Neural progenitor cell (in vitro differentiated cells): ENCODE measurements at regions not wholly inside any gene's neighbourhood (a gene's known extent, or its start where the extent isn't known, plus 50 kb on each side); places are given as distances from the start of the nearest gene placed in this dataset.
"Not testable (repeated sequence)": the region's sequence is repeated elsewhere in the genome, so short reads cannot be mapped to it uniquely, and the experiment has no call there.

Experiments
- EZH2 ChIP-seq: fragments of 200-600 bp; sonication (generic); IDR thresholded peaks from 2 replicates; pipeline ENCODE4 v1.6.1; 2017; ENCODE audit warnings: antibody characterized with exemption, mild to moderate bottlenecking, moderate library complexity
- TF ChIP-seq, protein P1 (sequence below): fragments of 200-600 bp; sonication (generic); IDR thresholded peaks from 2 replicates; pipeline ENCODE4 v1.5.1; 2017; ENCODE audit warnings: antibody characterized with exemption, mild to moderate bottlenecking

DNA sequence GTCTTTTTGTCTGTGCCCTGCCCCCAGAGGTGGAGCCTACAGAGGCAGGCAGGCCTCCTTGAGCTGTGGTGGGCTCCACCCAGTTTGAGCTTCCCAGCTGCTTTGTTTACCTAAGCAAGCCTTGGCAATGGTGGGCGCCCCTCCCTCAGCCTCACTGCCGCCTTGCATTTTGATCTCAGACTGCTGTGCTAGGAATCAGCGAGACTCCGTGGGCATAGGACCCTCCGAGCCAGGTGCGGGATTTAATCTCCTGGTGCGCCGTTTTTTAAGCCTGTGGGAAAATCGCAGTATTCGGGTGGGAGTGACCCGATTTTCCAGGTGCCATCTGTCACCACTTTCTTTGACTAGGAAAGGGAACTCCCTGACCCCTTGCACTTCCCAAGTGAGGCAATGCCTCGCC lies 682.7 kb upstream of the ANO3 start:
- TF ChIP-seq EZH2 = not testable (repeated sequence)
- TF ChIP-seq, protein P1, sequence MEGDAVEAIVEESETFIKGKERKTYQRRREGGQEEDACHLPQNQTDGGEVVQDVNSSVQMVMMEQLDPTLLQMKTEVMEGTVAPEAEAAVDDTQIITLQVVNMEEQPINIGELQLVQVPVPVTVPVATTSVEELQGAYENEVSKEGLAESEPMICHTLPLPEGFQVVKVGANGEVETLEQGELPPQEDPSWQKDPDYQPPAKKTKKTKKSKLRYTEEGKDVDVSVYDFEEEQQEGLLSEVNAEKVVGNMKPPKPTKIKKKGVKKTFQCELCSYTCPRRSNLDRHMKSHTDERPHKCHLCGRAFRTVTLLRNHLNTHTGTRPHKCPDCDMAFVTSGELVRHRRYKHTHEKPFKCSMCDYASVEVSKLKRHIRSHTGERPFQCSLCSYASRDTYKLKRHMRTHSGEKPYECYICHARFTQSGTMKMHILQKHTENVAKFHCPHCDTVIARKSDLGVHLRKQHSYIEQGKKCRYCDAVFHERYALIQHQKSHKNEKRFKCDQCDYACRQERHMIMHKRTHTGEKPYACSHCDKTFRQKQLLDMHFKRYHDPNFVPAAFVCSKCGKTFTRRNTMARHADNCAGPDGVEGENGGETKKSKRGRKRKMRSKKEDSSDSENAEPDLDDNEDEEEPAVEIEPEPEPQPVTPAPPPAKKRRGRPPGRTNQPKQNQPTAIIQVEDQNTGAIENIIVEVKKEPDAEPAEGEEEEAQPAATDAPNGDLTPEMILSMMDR = not testable (repeated sequence)
